Jurkat, Clone E6-1 (cell line): ENCODE measurements at regions not wholly inside any gene's neighbourhood (a gene's known extent, or its start where the extent isn't known, plus 50 kb on each side); places are given as distances from the start of the nearest gene placed in this dataset.
A peak's percentile ranks its signal among the peaks of the same experiment; 100 is the strongest.

Experiments
- DNase-seq: peaks from one replicate; pipeline ENCODE4 v3.0.0-alpha.2; 2011; ENCODE audit warnings: low read depth, low spot score
- H3K4me3 ChIP-seq: 2 replicates; pipeline ENCODE4 v1.5.1; 2011; ENCODE audit warnings: mild to moderate bottlenecking, low read length, control low read depth, moderate library complexity

- no peak for DNase-seq
- no peak overlapping the region for H3K4me3 ChIP-seq
These were observed 1416.1 kb upstream of the CDH6 start for GRCh38 chr5:29777373-29777772.

GRCh38 chr5:29770936-29771335 is 1422.5 kb upstream of the CDH6 start:
- DNase-seq: no peak
- no peak overlapping the region for H3K4me3 ChIP-seq

- no peak overlapping the region for H3K4me3 ChIP-seq
- DNase-seq: no peak
These were observed 1424.0 kb upstream of the CDH6 start for GRCh38 chr5:29769474-29769873.

DNA sequence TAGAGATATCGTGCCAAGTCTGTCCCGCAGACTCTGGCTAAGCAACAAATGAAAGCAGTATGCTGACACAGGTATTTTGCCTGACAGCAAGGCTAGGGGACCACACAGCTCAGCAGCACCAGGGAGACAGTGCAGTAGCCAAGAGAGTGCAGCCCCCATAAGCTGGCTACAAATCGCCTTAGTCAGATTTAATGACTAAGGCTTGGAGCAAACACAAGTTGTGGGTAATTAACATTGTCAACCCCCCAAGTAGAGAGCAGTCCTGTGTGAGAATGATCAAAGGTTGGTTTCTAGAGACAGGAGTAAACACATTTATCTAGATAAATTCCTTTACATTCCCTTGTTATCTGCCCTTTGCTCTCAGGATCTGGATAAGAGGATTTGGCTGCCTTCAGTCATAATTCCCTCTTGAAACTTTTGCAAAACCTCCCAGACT is 1434.5 kb upstream of the CDH6 start:
- no peak overlapping the region for H3K4me3 ChIP-seq
- no peak for DNase-seq

DNA sequence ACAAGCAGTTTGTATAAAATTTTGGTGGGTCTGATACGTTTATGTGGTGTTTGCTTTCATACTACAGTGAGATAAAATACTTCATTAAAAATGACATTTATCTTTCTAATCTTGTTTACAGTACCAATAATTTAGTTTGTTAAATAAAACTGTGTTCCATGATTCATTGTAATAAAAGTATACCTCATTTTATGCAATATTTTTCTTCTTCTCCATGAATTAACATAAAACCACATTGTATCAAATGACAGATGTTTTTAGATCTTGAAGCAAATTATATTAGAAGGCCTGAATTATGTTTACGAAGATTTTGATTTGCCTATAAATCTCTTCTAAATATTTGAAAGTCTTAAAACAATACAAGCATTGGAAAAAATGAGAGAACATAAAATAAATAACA is 1443.0 kb upstream of the CDH6 start:
- DNase-seq: no peak
- H3K4me3 ChIP-seq: no peak overlapping the region

GRCh38 chr5:29744618-29745017 is 1448.9 kb upstream of the CDH6 start:
- H3K4me3 ChIP-seq: no peak overlapping the region
- DNase-seq: no peak

GRCh38 chr5:29720954-29721353 is 1472.5 kb upstream of the CDH6 start:
- DNase-seq: no peak

DNA sequence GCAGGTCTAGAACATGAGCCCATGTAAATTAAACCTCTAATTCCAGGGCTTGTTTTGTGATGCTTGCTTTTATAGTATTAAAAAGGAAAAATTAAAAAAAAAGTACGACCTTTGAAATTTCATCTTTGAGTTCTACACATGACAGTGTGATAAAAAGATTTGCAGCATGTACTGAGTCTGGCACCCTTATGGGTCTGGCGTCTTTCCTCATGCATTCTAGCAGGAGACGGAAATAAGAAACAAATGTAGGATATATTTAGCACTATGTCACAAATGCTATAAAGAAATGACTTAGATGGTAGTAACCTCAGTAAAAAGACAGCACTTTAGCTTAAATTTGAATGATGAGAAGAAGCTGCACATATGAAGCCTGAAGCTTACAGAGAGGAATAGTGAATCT is 1474.3 kb upstream of the CDH6 start:
- no peak for DNase-seq
- H3K4me3 ChIP-seq: no peak overlapping the region

More at GRCh38 chr5:29720954-29721353, 1472.5 kb upstream of the CDH6 start:
- H3K4me3 ChIP-seq: no peak overlapping the region

DNA sequence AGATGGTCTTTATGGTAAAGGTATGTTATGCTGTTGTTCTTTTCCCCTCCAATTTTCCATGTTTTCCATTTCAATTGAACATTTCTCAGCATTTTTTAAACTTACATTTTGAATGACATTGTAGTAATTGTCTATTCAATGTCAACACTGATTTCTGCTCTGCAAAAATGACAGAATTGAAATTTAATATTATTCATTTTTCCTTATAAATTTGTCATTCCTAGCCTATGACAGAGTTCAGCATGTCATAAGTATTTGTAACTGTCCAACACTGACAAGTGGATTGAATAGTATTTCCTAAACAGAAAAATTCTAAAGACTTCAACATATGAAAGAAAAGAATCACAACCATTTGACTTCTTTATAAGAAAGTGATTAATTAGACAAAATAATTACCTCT is 1478.3 kb upstream of the CDH6 start:
- no peak for DNase-seq
- no peak overlapping the region for H3K4me3 ChIP-seq

GRCh38 chr5:29702875-29703274 is 1490.6 kb upstream of the CDH6 start:
- H3K4me3 ChIP-seq: no peak overlapping the region
- DNase-seq: no peak

- DNase-seq: no peak
- no peak overlapping the region for H3K4me3 ChIP-seq
These were observed 1491.9 kb upstream of the CDH6 start for GRCh38 chr5:29701600-29701999.

DNA sequence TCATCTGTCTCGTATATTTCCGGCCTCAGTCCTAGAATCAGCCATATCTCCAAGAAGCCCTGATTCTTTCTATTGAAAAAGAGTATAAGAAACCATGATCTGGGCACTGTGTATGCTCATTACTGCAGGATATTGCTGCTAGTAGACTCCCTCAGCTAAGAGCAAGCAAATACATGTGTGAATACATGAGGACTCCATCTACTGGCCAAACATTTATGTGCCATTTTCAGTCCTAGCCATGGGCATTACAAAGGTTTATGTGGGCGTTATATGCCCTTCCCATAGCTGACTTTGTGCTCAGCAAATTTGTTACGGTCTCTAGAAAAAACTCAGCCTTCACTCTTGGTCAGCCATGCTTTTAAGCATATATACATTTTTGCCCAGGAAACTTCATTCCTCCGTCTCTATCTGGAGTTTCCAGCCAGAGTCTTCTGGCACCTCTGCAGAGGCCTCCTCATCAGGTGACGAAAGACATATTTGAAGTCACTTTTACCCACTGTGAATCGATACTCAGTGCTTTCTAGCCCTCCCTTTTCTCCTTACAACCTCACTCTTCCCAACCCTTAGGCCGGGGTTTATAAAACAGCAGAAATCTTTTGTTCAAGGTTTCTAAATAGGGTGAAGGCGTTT is 1495.6 kb upstream of the CDH6 start:
- H3K4me3 ChIP-seq: no peak overlapping the region
- peak; percentile 39 for DNase-seq

DNA sequence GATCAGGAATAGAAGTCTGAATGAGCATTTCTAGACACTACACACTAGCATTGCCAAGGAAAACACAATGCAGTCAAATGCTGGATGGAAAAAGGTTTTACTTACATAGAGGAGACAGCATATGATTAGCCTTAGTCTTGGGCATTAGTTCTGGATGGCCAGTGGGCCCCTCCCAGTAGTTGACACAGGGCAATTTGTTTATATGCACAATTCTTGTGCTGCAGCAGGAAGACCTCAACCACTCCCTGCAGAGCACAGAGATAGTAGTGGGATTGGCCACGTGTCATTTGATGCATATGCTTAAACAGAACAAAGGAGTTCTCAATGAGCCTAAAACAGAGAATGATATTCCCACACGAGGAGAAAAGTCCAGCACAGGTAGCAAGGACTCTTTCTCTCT is 1496.2 kb upstream of the CDH6 start:
- no peak for DNase-seq
- H3K4me3 ChIP-seq: no peak overlapping the region

DNA sequence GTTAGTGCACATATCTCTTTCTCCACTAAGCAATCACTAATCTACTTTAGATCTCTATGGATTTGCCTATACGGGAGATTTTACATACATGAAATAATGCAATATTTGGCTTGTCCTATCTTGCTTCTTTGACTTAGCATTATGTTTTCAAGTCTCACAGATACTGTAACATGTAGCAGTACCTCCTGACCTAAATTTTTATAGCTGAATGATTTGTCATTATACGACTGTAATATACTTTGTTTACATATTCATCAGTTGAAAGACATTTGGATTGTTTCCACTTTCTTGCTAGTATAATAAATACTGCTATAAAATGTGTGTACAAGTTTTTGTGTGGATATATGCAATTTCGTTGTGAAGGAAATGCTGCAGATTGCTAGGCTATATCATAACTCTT is 1520.8 kb upstream of the CDH6 start:
- no peak overlapping the region for H3K4me3 ChIP-seq
- DNase-seq: no peak

DNA sequence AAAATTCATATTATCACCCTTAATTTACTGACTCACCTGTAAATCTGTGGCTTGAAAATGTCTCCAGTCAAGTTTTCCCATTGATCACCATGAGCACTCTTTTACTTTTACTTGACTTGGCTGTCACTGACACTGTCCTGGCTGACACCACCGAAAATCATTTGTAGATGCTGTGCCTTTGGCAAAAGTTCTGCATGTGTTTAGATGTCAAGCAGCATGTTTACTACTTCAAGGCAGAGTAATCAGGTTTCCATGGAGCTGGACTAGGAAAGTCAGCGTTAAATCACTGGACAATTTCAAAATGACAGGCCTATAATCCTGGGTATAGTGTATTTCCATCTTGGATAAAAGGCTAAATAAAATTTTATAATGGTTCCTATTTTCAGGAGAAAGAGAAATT is 1530.6 kb upstream of the CDH6 start:
- no peak for DNase-seq
- H3K4me3 ChIP-seq: no peak overlapping the region

- no peak for DNase-seq
- no peak overlapping the region for H3K4me3 ChIP-seq
These were observed 1538.5 kb upstream of the CDH6 start for GRCh38 chr5:29654954-29655353.

GRCh38 chr5:29649321-29649720 is 1544.2 kb upstream of the CDH6 start:
- H3K4me3 ChIP-seq: no peak overlapping the region
- no peak for DNase-seq

DNA sequence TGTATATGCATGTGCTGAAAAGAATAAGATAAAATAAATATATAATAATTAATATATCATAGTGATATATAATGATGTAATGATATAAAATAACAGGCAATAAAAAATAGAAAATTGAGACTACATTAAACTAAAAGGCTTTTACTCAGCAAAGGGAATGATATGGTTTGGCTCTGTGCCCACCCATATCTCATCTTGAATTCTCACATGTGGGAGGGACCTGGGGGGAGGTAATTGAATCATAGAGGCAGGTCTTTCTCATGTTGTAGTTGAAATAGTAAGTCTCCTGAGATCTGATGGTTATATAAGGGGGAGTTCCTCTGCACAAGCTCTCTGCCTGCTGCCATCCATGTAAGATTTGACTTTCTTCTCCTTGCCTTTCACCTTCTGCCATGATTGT is 1550.9 kb upstream of the CDH6 start:
- no peak overlapping the region for H3K4me3 ChIP-seq
- no peak for DNase-seq

- no peak for DNase-seq
- H3K4me3 ChIP-seq: no peak overlapping the region
These were observed 1579.3 kb upstream of the CDH6 start for GRCh38 chr5:29614206-29614605.

GRCh38 chr5:29588236-29588635 is 1605.2 kb upstream of the CDH6 start:
- no peak overlapping the region for H3K4me3 ChIP-seq

GRCh38 chr5:29587832-29588231 is 1605.7 kb upstream of the CDH6 start:
- no peak overlapping the region for H3K4me3 ChIP-seq
- no peak for DNase-seq

More at GRCh38 chr5:29588236-29588635, 1605.2 kb upstream of the CDH6 start:
- no peak for DNase-seq

- H3K4me3 ChIP-seq: no peak overlapping the region
- no peak for DNase-seq
These were observed 1625.5 kb upstream of the CDH6 start for GRCh38 chr5:29568028-29568427.
